ACHN (cell line): ENCODE measurements at regions not wholly inside any gene's neighbourhood (a gene's known extent, or its start where the extent isn't known, plus 50 kb on each side); places are given as distances from the start of the nearest gene placed in this dataset.

ENCODE experiments used
- DNase-seq: peaks from one replicate; pipeline ENCODE4 v3.0.0-alpha.2; 2015
- in situ Hi-C: cut with HindIII; loops from 2 replicates; pipeline ENCODE4 v1.10.0; 2017; ENCODE audit warnings: low sequenced_read_pairs, low pct_ligation_motif_present, low pct_unique_long_range_greater_than_20kb

DNA sequence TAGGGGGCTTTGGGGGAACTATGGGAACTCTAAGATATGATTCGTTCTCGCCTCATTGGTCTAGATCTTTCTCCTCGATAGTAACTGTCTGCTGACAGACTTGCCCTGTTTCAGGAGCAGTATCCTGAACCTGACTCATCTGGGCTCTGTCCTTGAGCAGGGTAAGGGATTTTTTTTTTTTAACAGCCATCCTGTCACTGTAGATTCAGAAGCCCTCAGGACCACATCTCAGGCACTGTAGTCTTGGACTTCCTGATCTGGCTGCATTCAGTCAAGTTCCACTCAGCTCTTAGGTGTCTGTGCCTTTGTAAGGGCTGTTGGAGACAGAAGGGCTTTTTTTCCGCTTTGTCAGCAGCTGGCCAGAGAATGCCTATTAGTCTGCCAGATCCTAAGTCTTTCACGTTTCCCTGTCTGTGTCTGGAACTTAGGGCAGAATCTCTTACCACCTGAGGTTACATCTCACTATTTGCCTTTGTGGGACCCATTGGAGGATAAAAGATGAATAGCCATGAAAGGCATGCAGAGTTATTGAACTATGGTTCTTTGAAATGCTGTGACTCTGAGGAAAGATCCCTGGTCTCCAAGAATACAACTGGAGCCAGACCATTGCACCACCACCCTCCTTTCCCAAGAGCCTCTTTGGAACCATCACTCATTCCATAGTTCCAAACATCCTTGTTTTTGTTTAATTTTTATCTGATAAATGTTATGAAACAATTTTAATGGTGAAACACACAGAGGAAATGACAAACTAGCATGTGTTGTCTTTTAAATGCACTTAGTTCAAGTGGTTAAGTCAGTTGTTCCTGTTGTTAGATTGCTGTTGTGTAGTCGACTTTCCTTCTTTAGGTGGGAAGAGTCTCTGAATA is 49.7 kb upstream of the MACF1 start:
- in situ Hi-C loops = no loop called here
- no peak for DNase-seq
